A549 (cell line): ENCODE measurements at regions not wholly inside any gene's neighbourhood (a gene's known extent, or its start where the extent isn't known, plus 50 kb on each side); places are given as distances from the start of the nearest gene placed in this dataset.
"Not testable (repeated sequence)": the region's sequence is repeated elsewhere in the genome, so short reads cannot be mapped to it uniquely, and the experiment has no call there.

ENCODE experiments used
- BHLHE40 ChIP-seq: IDR thresholded peaks from 2 replicates; pipeline ENCODE4 v1.6.1; 2012; ENCODE audit warnings: low read depth, low read length, inconsistent platforms
- EHF ChIP-seq: fragments of 250-450 bp; sonication (Bioruptor Pico); IDR thresholded peaks from 2 replicates; pipeline ENCODE4 v1.5.0; 2020; ENCODE audit warnings: mild to moderate bottlenecking
- EP300 ChIP-seq, 2 experiments: fragments of >200 bp; sonication (Bioruptor Twin); formaldehyde crosslinking; IDR thresholded peaks; 2 replicates in 1 of 2; 3 replicates in 1 of 2; pipeline ENCODE4 v1.6.1; 2016 to 2017
- ESRRA ChIP-seq: fragments of 150-350 bp; IDR thresholded peaks from 2 replicates; pipeline ENCODE4 v1.6.1; 2014; ENCODE audit warnings: mild to moderate bottlenecking, low read length, borderline replicate concordance
- JUNB ChIP-seq: fragments of >200 bp; sonication (Bioruptor Twin); formaldehyde crosslinking; IDR thresholded peaks from 2 replicates; pipeline ENCODE4 v1.6.1; 2016
- MAZ ChIP-seq: fragments of 150-350 bp; IDR thresholded peaks from 2 replicates; pipeline ENCODE4 v1.6.1; 2014; ENCODE audit warnings: antibody characterized with exemption, low read depth, low read length, borderline replicate concordance
- PHF8 ChIP-seq: fragments of 200-600 bp; sonication (generic); IDR thresholded peaks from 2 replicates; pipeline ENCODE4 v1.6.1; 2016; ENCODE audit warnings: low read depth, mild to moderate bottlenecking, antibody characterized with exemption, moderate library complexity, borderline replicate concordance
- POLR2A ChIP-seq: IDR thresholded peaks from 2 replicates; pipeline ENCODE4 v1.6.1; 2012; ENCODE audit warnings: mild to moderate bottlenecking, low read length
- RARB ChIP-seq: fragments of 250-450 bp; sonication (Bioruptor Pico); IDR thresholded peaks from 2 replicates; pipeline ENCODE4 v1.8.0; 2021; ENCODE audit warnings: mild to moderate bottlenecking, moderate library complexity
- RFX5 ChIP-seq: fragments of 450-650 bp; IDR thresholded peaks from 2 replicates; pipeline ENCODE4 v1.7.1; 2014; ENCODE audit warnings: antibody characterized with exemption, mild to moderate bottlenecking, moderate library complexity
- ZNF302 ChIP-seq: fragments of 250-450 bp; sonication (Bioruptor Pico); IDR thresholded peaks from 2 replicates; pipeline ENCODE4 v1.9.0; 2021; ENCODE audit warnings: inconsistent platforms, mild to moderate bottlenecking, moderate library complexity
- TF ChIP-seq, protein P1 (sequence below): fragments of >200 bp; sonication (Bioruptor Twin); formaldehyde crosslinking; IDR thresholded peaks from 3 replicates; pipeline ENCODE4 v1.5.1; 2016

GRCh38 chr2:89213151-89213550 is 521.7 kb downstream of the RPIA start:
- TF ChIP-seq, protein P1, sequence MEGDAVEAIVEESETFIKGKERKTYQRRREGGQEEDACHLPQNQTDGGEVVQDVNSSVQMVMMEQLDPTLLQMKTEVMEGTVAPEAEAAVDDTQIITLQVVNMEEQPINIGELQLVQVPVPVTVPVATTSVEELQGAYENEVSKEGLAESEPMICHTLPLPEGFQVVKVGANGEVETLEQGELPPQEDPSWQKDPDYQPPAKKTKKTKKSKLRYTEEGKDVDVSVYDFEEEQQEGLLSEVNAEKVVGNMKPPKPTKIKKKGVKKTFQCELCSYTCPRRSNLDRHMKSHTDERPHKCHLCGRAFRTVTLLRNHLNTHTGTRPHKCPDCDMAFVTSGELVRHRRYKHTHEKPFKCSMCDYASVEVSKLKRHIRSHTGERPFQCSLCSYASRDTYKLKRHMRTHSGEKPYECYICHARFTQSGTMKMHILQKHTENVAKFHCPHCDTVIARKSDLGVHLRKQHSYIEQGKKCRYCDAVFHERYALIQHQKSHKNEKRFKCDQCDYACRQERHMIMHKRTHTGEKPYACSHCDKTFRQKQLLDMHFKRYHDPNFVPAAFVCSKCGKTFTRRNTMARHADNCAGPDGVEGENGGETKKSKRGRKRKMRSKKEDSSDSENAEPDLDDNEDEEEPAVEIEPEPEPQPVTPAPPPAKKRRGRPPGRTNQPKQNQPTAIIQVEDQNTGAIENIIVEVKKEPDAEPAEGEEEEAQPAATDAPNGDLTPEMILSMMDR = not testable (repeated sequence)
- not testable (repeated sequence) for TF ChIP-seq POLR2A; ESRRA; EHF (CRISPR knock-in tag); EP300 (IDR thresholded peaks at IDR 0.05); RARB (CRISPR knock-in tag); MAZ; ZNF302 (CRISPR knock-in tag); JUNB; BHLHE40; RFX5; PHF8
